DOHH2 (cell line): ENCODE measurements at regions not wholly inside any gene's neighbourhood (a gene's known extent, or its start where the extent isn't known, plus 50 kb on each side); places are given as distances from the start of the nearest gene placed in this dataset.

Experiments used
- EZH2phosphoT487 ChIP-seq: fragments of 200-600 bp; sonication (generic); IDR thresholded peaks from 2 replicates; pipeline ENCODE4 v1.6.1; 2017; ENCODE audit warnings: borderline replicate concordance, mild to moderate bottlenecking, antibody characterized with exemption, low read length, moderate library complexity, mixed read lengths
- TF ChIP-seq, protein P1 (sequence below): fragments of 200-600 bp; sonication (generic); IDR thresholded peaks from one replicate; pipeline ENCODE4 v1.5.1; 2014; ENCODE audit warnings: antibody characterized with exemption, mild to moderate bottlenecking, low read depth, low read length; ENCODE audit not compliant: poor library complexity, severe bottlenecking

DNA sequence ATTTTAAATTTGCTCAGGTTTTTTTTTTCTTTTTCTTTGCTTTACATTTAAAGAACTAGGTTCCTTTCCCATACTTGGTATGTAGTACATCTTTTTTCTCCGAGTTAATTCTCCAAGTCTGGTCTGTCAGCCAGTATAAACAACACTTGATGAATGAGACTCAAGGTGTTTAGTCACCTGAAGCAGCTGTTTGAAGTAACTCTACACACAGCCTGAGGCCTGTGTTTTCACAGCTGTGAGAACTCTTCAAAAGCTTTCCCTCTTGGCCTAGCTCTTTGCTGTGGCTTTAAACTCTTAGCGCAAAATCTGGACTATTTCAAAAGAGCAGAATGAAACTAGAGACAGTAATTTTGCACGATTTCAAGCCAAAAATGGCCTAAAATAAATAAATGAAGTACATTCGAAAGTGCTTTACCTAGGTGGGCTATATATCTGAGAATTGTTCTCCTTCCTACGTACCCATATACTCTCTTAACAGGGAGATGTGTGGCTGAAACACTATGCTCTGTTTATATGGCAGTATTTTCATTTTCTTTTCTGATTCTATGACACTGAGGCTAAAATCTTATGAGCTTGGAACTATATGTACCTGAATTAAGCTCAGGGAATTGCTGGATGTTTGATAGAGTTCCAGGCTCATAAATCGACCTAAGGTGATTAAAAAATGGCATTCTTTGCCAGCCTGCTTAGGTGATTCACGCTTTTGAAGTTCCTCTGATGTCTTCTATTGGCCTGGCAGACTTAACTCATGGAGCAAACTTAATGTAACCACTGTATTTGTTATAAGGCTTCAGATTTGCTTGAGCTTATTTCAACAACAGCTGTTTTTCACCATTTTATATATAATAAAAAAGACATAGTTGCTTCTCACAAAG lies 1044.1 kb upstream of the ZEB2 start:
- TF ChIP-seq, protein P1, sequence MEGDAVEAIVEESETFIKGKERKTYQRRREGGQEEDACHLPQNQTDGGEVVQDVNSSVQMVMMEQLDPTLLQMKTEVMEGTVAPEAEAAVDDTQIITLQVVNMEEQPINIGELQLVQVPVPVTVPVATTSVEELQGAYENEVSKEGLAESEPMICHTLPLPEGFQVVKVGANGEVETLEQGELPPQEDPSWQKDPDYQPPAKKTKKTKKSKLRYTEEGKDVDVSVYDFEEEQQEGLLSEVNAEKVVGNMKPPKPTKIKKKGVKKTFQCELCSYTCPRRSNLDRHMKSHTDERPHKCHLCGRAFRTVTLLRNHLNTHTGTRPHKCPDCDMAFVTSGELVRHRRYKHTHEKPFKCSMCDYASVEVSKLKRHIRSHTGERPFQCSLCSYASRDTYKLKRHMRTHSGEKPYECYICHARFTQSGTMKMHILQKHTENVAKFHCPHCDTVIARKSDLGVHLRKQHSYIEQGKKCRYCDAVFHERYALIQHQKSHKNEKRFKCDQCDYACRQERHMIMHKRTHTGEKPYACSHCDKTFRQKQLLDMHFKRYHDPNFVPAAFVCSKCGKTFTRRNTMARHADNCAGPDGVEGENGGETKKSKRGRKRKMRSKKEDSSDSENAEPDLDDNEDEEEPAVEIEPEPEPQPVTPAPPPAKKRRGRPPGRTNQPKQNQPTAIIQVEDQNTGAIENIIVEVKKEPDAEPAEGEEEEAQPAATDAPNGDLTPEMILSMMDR, result no peak
- TF ChIP-seq EZH2phosphoT487, result no peak
